ENCODE measurements at regions not wholly inside any gene's neighbourhood (a gene's known extent, or its start where the extent isn't known, plus 50 kb on each side); places are given as distances from the start of the nearest gene placed in this dataset.

GRCh38 chr9:104350541-104350940 is 153.5 kb upstream of the OR13F1 start:
- no peak for TF ChIP-seq MTERF4 (CRISPR knock-in tag; IDR thresholded peaks at IDR 0.05)
- TF ChIP-seq HDAC1 (CRISPR knock-in tag; IDR thresholded peaks at IDR 0.05) = no peak
- TF ChIP-seq SP2 (CRISPR knock-in tag; IDR thresholded peaks at IDR 0.05) = no peak
- no peak for TF ChIP-seq ATF3 (CRISPR knock-in tag; IDR thresholded peaks at IDR 0.05)
- no peak for TF ChIP-seq PATZ1 (CRISPR knock-in tag; IDR thresholded peaks at IDR 0.05)
- no peak for TF ChIP-seq REST (IDR thresholded peaks at IDR 0.05; ENCODE audit: borderline replicate concordance in 1 of 2, low read depth in 1 of 2, low read length in 2 of 2)
- no peak for TF ChIP-seq ZNF274 (CRISPR knock-in tag; IDR thresholded peaks at IDR 0.05)
- TF ChIP-seq CTCF (CRISPR knock-in tag; IDR thresholded peaks at IDR 0.05) = no peak
- TF ChIP-seq HNRNPH1 (optimal IDR thresholded peaks at IDR 0.05; ENCODE audit: low read depth, low read length) = no peak
- TF ChIP-seq SMAD9 (CRISPR knock-in tag; IDR thresholded peaks at IDR 0.05) = no peak
- TF ChIP-seq, protein P1, sequence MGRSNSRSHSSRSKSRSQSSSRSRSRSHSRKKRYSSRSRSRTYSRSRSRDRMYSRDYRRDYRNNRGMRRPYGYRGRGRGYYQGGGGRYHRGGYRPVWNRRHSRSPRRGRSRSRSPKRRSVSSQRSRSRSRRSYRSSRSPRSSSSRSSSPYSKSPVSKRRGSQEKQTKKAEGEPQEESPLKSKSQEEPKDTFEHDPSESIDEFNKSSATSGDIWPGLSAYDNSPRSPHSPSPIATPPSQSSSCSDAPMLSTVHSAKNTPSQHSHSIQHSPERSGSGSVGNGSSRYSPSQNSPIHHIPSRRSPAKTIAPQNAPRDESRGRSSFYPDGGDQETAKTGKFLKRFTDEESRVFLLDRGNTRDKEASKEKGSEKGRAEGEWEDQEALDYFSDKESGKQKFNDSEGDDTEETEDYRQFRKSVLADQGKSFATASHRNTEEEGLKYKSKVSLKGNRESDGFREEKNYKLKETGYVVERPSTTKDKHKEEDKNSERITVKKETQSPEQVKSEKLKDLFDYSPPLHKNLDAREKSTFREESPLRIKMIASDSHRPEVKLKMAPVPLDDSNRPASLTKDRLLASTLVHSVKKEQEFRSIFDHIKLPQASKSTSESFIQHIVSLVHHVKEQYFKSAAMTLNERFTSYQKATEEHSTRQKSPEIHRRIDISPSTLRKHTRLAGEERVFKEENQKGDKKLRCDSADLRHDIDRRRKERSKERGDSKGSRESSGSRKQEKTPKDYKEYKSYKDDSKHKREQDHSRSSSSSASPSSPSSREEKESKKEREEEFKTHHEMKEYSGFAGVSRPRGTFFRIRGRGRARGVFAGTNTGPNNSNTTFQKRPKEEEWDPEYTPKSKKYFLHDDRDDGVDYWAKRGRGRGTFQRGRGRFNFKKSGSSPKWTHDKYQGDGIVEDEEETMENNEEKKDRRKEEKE (IDR thresholded peaks at IDR 0.05) = no peak
- no peak for TF ChIP-seq NFYB (CRISPR knock-in tag; IDR thresholded peaks at IDR 0.05)
